HG03460 (cell line): ENCODE measurements at regions not wholly inside any gene's neighbourhood (a gene's known extent, or its start where the extent isn't known, plus 50 kb on each side); places are given as distances from the start of the nearest gene placed in this dataset.
"Not testable (repeated sequence)": the region's sequence is repeated elsewhere in the genome, so short reads cannot be mapped to it uniquely, and the experiment has no call there.

Experiments
- ATAC-seq: cut with Tn5 transposase; IDR thresholded peaks from one replicate; pipeline ENCODE4 v1.9.1; 2021; ENCODE audit not compliant: unreplicated experiment

- no peak for ATAC-seq
Observed at GRCh38 chr1:192418552-192419285, 101.9 kb downstream of the RGS21 start.

- no peak for ATAC-seq
Observed at GRCh38 chr1:192430644-192431043, 113.9 kb downstream of the RGS21 start.

GRCh38 chr1:192435704-192436103, 118.9 kb downstream of the RGS21 start:
- no peak for ATAC-seq

GRCh38 chr1:192436441-192437078, 119.8 kb downstream of the RGS21 start:
- ATAC-seq, result no peak

GRCh38 chr1:192438737-192439136, 121.9 kb downstream of the RGS21 start:
- ATAC-seq, result no peak

- ATAC-seq, result no peak
Observed at GRCh38 chr1:192439373-192440025, 122.7 kb downstream of the RGS21 start.

- no peak for ATAC-seq
Observed at GRCh38 chr1:192441492-192441891, 124.7 kb downstream of the RGS21 start.

GRCh38 chr1:192442736-192443135, 125.9 kb downstream of the RGS21 start:
- no peak for ATAC-seq

GRCh38 chr1:192443616-192444015, 126.8 kb downstream of the RGS21 start:
- ATAC-seq, result no peak

- ATAC-seq, result no peak
Observed at GRCh38 chr1:192445241-192445640, 128.4 kb downstream of the RGS21 start.

- ATAC-seq, result peak; percentile 59
Observed at GRCh38 chr1:192445839-192446489, 129.2 kb downstream of the RGS21 start.

GRCh38 chr1:192448026-192448578, 127.5 kb upstream of the RGS1 start:
- no peak for ATAC-seq

GRCh38 chr1:192453360-192453992, 122.1 kb upstream of the RGS1 start:
- ATAC-seq, result no peak

GRCh38 chr1:192459467-192459866, 116.1 kb upstream of the RGS1 start:
- no peak for ATAC-seq

GRCh38 chr1:192461684-192462083, 113.9 kb upstream of the RGS1 start:
- ATAC-seq, result no peak

GRCh38 chr1:192462616-192463015, 113.0 kb upstream of the RGS1 start:
- ATAC-seq, result no peak

GRCh38 chr1:192463661-192464060, 111.9 kb upstream of the RGS1 start:
- no peak for ATAC-seq

- not testable (repeated sequence) for ATAC-seq
Observed at GRCh38 chr1:192465221-192465620, 110.4 kb upstream of the RGS1 start.

- no peak for ATAC-seq
Observed at GRCh38 chr1:192474080-192474683, 101.4 kb upstream of the RGS1 start.

- no peak for ATAC-seq
Observed at GRCh38 chr1:192475329-192475728, 100.2 kb upstream of the RGS1 start.
